NCI-H2196 treated with DMSO at 0.1 percent for 48 hours (cell line): ENCODE measurements at regions not wholly inside any gene's neighbourhood (a gene's known extent, or its start where the extent isn't known, plus 50 kb on each side); places are given as distances from the start of the nearest gene placed in this dataset.

ENCODE experiments used
- DNase-seq: peaks from one replicate; lab custom pipeline; 2025; ENCODE audit not compliant: unreplicated experiment; lab: John Stamatoyannopoulos, UW

DNA sequence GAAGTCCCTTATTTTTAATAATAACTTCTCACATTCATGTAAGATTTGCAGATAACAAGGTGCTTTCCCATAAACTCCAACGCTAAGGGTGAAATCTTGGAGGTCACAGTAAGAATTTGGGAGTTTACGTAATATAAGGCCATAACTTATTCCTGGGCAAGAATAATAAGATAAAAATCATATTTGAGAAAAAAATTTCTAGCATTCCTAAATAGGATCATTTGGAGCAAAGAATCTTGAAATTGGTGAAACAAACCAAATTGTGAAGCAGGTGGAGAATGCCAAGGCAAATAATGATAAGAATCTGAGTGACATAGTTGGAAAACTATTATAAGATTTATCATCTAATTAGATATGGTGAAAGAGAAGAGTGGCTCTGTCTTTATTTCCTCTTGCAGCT, 50.4 kb upstream of the FGF16 start:
- DNase-seq, result no peak
